Stomach (tissue), 8 donors: ENCODE measurements at regions not wholly inside any gene's neighbourhood (a gene's known extent, or its start where the extent isn't known, plus 50 kb on each side); places are given as distances from the start of the nearest gene placed in this dataset.

Experiments
- DNase-seq, 2 donors: peaks; one replicate each; pipeline versions ENCODE4 v3.0.0 to v3.0.0-alpha.2; 2013 to 2019
- H3K27ac ChIP-seq, 5 donors: fragments of 200-600 bp in 4 of 5; sonication (generic) in 4 of 5; one replicate each; pipeline ENCODE4 v1.5.1; 2013 to 2019; ENCODE audit warnings: mild to moderate bottlenecking in 1 of 5, moderate library complexity in 1 of 5
- H3K27me3 ChIP-seq, 3 donors: fragments of 200-600 bp; sonication (generic); one replicate each; pipeline ENCODE4 v1.5.1; 2017 to 2019; ENCODE audit warnings: mixed run types in 1 of 3
- H3K36me3 ChIP-seq, 4 donors: fragments of 200-600 bp; sonication (generic); 1 replicate in 3 of 4; 2 replicates in 1 of 4; pipeline ENCODE4 v1.5.1; 2016 to 2019
- H3K4me1 ChIP-seq, 4 donors: fragments of 200-600 bp; sonication (generic); one replicate each; pipeline ENCODE4 v1.5.1; 2016 to 2019
- H3K4me3 ChIP-seq, 4 donors: fragments of 200-600 bp; sonication (generic) in 3 of 4; one replicate each; pipeline ENCODE4 v1.5.1; 2016 to 2019; ENCODE audit warnings: mild to moderate bottlenecking in 1 of 4
- H3K9me3 ChIP-seq, 4 donors: fragments of 200-600 bp; sonication (generic); one replicate each; pipeline ENCODE4 v1.5.1; 2016 to 2019
- CTCF ChIP-seq, 7 experiments: fragments of 450-650 bp in 4 of 7; fragments of 200-600 bp in 3 of 7; sonication (generic) in 3 of 7; IDR thresholded peaks; one replicate each; pipeline ENCODE4 v1.5.1; 2016 to 2019; ENCODE audit warnings: antibody characterized with exemption in 7 of 7, control low read depth in 2 of 7, mild to moderate bottlenecking in 1 of 7
- EP300 ChIP-seq: sonication (generic); formaldehyde crosslinking; IDR thresholded peaks from one replicate; pipeline ENCODE4 v1.6.1; 2017; ENCODE audit warnings: antibody characterized with exemption
- POLR2A ChIP-seq, 4 donors: fragments of 450-650 bp; IDR thresholded peaks; one replicate each; pipeline ENCODE4 v1.6.1; 2016; ENCODE audit warnings: antibody characterized with exemption in 4 of 4, control low read depth in 2 of 4, mild to moderate bottlenecking in 1 of 4, moderate library complexity in 1 of 4
- POLR2AphosphoS5 ChIP-seq, 3 donors: sonication (generic); formaldehyde crosslinking; IDR thresholded peaks; one replicate each; pipeline ENCODE4 v1.6.1; 2016; ENCODE audit warnings: antibody characterized with exemption in 3 of 3
- WGBS, 5 donors: extraction: QIAGEN DNeasy Blood & Tissue Kit in 3 of 5; methylation state at CpG; one replicate each; pipeline versions ENCODE4 v1.1.5 to v1.1.7; 2013 to 2018; 5-methylcytosine and 5-hydroxymethylcytosine counted together
- intact Hi-C: fragments of 100-400 bp; cut with DNase I; formaldehyde crosslinking; loops from one replicate; pipeline ENCODE4 v1.15.1; 2023; ENCODE audit warnings: low total_unique reads
- donor health status: healthy with polysubstance abuse.
- donor health status: Bipolar disorder and iron deficiency.
- donor health status: healthy.

- DNase-seq = no peak
- WGBS, 5 donors = 57 to 65% (median 59%) methylated on average over 3 of the region's 3 CpGs
- no peaks in the 10 kb centered on the region for H3K36me3 ChIP-seq
- H3K27me3 ChIP-seq = no peaks in the 10 kb centered on the region
- no peaks in the 10 kb centered on the region for H3K4me1 ChIP-seq
- H3K9me3 ChIP-seq = peaks cover 0 to 10% (median 0%) of the 10 kb centered on the region in 4 donors
- no peak overlapping the region for H3K4me3 ChIP-seq
- intact Hi-C loops = no loop called here
- H3K27ac ChIP-seq = no peak overlapping the region
- TF ChIP-seq POLR2AphosphoS5 (IDR thresholded peaks at IDR 0.05) (no peak), EP300 (no peak), POLR2A (IDR thresholded peaks at IDR 0.05) (no peak), CTCF (IDR thresholded peaks at IDR 0.05) (no peak)
These were observed 111.4 kb upstream of the ABCB5 start for GRCh38 chr7:20504060-20504459.

- Histone ChIP-seq H3K27me3 (no peaks in the 10 kb centered on the region), H3K4me3 (no peak overlapping the region), H3K36me3 (no peaks in the 10 kb centered on the region), H3K27ac (no peak overlapping the region), H3K9me3 (no peaks in the 10 kb centered on the region), H3K4me1 (no peaks in the 10 kb centered on the region)
- no peak for DNase-seq
- intact Hi-C loops = no loop called here
- TF ChIP-seq CTCF (IDR thresholded peaks at IDR 0.05) = no peak
- WGBS, 5 donors = 68 to 91% (median 84%) methylated on average over 2 of the region's 2 CpGs
These were observed 109.3 kb upstream of the ABCB5 start for GRCh38 chr7:20506175-20506574.

- 88 to 100% (median 96%) methylated on average over 1 of the region's 1 CpG for WGBS, 5 donors
These were observed 108.3 kb upstream of the ABCB5 start for GRCh38 chr7:20507157-20507556.

GRCh38 chr7:20508109-20508508 lies 107.4 kb upstream of the ABCB5 start:
- no peak overlapping the region for H3K4me3 ChIP-seq
- H3K9me3 ChIP-seq = no peaks in the 10 kb centered on the region
- H3K36me3 ChIP-seq = no peaks in the 10 kb centered on the region
- WGBS, 5 donors = 84 to 88% (median 85%) methylated on average over 4 of the region's 4 CpGs
- no peaks in the 10 kb centered on the region for H3K27me3 ChIP-seq
- no peaks in the 10 kb centered on the region for H3K4me1 ChIP-seq
- TF ChIP-seq POLR2AphosphoS5 (IDR thresholded peaks at IDR 0.05) = no peak
- TF ChIP-seq CTCF (IDR thresholded peaks at IDR 0.05) = no peak
- H3K27ac ChIP-seq = no peak overlapping the region
- no peak for DNase-seq
- intact Hi-C loops = no loop called here

More at GRCh38 chr7:20507157-20507556, 108.3 kb upstream of the ABCB5 start:
- no peaks in the 10 kb centered on the region for H3K36me3 ChIP-seq
- DNase-seq = no peak
- H3K27ac ChIP-seq = no peak overlapping the region
- no peak for TF ChIP-seq CTCF (IDR thresholded peaks at IDR 0.05)
- no peak for TF ChIP-seq EP300
- no peak for TF ChIP-seq POLR2A (IDR thresholded peaks at IDR 0.05)
- no peak for TF ChIP-seq POLR2AphosphoS5 (IDR thresholded peaks at IDR 0.05)
- H3K4me1 ChIP-seq = no peaks in the 10 kb centered on the region
- intact Hi-C loops = no loop called here
- no peaks in the 10 kb centered on the region for H3K27me3 ChIP-seq
- H3K4me3 ChIP-seq = no peak overlapping the region
- no peaks in the 10 kb centered on the region for H3K9me3 ChIP-seq
